HG03439 (cell line): ENCODE measurements at regions not wholly inside any gene's neighbourhood (a gene's known extent, or its start where the extent isn't known, plus 50 kb on each side); places are given as distances from the start of the nearest gene placed in this dataset.
"Not testable (repeated sequence)": the region's sequence is repeated elsewhere in the genome, so short reads cannot be mapped to it uniquely, and the experiment has no call there.

Source experiments
- ATAC-seq: cut with Tn5 transposase; IDR thresholded peaks from one replicate; pipeline ENCODE4 v1.9.1; 2021; ENCODE audit warnings: mild to moderate bottlenecking, moderate library complexity; ENCODE audit not compliant: unreplicated experiment

GRCh38 chr6:15747354-15747883 is 84.6 kb upstream of the DTNBP1 start:
- ATAC-seq = no peak

GRCh38 chr6:15745781-15746180 is 83.0 kb upstream of the DTNBP1 start:
- no peak for ATAC-seq

GRCh38 chr6:15744818-15745402 is 82.1 kb upstream of the DTNBP1 start:
- ATAC-seq = no peak

- not testable (repeated sequence) for ATAC-seq
These were observed 79.2 kb upstream of the DTNBP1 start for GRCh38 chr6:15742013-15742412.

GRCh38 chr6:15741405-15741804 is 78.6 kb upstream of the DTNBP1 start:
- ATAC-seq = no peak

GRCh38 chr6:15739867-15740266 is 77.0 kb upstream of the DTNBP1 start:
- no peak for ATAC-seq

GRCh38 chr6:15739353-15739752 is 76.5 kb upstream of the DTNBP1 start:
- ATAC-seq = no peak

GRCh38 chr6:15738195-15738594 is 75.4 kb upstream of the DTNBP1 start:
- ATAC-seq = not testable (repeated sequence)

GRCh38 chr6:15736297-15736696 is 73.5 kb upstream of the DTNBP1 start:
- no peak for ATAC-seq

- no peak for ATAC-seq
These were observed 72.9 kb upstream of the DTNBP1 start for GRCh38 chr6:15735567-15736265.

- ATAC-seq = no peak
These were observed 71.5 kb upstream of the DTNBP1 start for GRCh38 chr6:15734118-15734897.

GRCh38 chr6:15730922-15731321 is 68.1 kb upstream of the DTNBP1 start:
- ATAC-seq = no peak

- ATAC-seq = no peak
These were observed 67.6 kb upstream of the DTNBP1 start for GRCh38 chr6:15730442-15730841.

GRCh38 chr6:15722731-15723130 is 59.9 kb upstream of the DTNBP1 start:
- ATAC-seq = no peak

- no peak for ATAC-seq
These were observed 54.1 kb upstream of the DTNBP1 start for GRCh38 chr6:15716889-15717288.

- ATAC-seq = no peak
These were observed 53.0 kb upstream of the DTNBP1 start for GRCh38 chr6:15715851-15716250.

GRCh38 chr6:15715060-15715459 is 52.2 kb upstream of the DTNBP1 start:
- no peak for ATAC-seq

GRCh38 chr6:15714658-15715057 is 51.8 kb upstream of the DTNBP1 start:
- ATAC-seq = no peak

- ATAC-seq = no peak
These were observed 50.5 kb upstream of the DTNBP1 start for GRCh38 chr6:15713325-15713724.

GRCh38 chr6:15712797-15713196 is 50.0 kb upstream of the DTNBP1 start:
- ATAC-seq = no peak
